C4-2B (cell line): ENCODE measurements at regions not wholly inside any gene's neighbourhood (a gene's known extent, or its start where the extent isn't known, plus 50 kb on each side); places are given as distances from the start of the nearest gene placed in this dataset.

Experiments used
- ZFX ChIP-seq: fragments of 450-650 bp; IDR thresholded peaks from 2 replicates; pipeline ENCODE4 v1.6.1; 2017
- TF ChIP-seq, protein P1 (sequence below): fragments of 450-650 bp; conservative IDR thresholded peaks from 2 replicates; pipeline ENCODE4 v1.5.1; 2017; ENCODE audit warnings: mild to moderate bottlenecking

DNA sequence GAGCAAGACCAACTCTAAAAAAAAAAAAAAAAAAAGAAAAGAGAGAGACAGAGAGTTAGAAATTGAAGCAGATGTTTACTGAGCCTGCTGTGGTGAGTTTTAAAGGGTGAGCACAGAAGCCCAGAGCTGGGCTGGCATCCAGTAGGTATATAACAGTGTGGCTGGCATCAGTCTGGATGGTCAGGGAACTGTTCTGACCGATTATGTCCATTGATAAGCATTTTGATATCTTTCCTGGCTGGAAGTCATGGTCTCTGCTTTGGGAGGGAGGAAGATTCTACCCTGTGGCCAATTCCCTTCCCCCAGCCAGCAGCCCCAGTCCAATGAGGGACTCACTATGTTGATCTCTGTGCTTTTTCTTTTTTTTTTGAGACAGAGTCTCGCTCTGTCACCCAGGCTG, 65.2 kb upstream of the PODXL start:
- TF ChIP-seq, protein P1, sequence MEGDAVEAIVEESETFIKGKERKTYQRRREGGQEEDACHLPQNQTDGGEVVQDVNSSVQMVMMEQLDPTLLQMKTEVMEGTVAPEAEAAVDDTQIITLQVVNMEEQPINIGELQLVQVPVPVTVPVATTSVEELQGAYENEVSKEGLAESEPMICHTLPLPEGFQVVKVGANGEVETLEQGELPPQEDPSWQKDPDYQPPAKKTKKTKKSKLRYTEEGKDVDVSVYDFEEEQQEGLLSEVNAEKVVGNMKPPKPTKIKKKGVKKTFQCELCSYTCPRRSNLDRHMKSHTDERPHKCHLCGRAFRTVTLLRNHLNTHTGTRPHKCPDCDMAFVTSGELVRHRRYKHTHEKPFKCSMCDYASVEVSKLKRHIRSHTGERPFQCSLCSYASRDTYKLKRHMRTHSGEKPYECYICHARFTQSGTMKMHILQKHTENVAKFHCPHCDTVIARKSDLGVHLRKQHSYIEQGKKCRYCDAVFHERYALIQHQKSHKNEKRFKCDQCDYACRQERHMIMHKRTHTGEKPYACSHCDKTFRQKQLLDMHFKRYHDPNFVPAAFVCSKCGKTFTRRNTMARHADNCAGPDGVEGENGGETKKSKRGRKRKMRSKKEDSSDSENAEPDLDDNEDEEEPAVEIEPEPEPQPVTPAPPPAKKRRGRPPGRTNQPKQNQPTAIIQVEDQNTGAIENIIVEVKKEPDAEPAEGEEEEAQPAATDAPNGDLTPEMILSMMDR = no peak
- no peak for TF ChIP-seq ZFX
